Gastroesophageal sphincter (tissue), 4 donors: ENCODE measurements at regions not wholly inside any gene's neighbourhood (a gene's known extent, or its start where the extent isn't known, plus 50 kb on each side); places are given as distances from the start of the nearest gene placed in this dataset.

ENCODE experiments used
- ATAC-seq: fragments of 150-250 bp; one replicate; pipeline ENCODE4 v1.9.1; 2016; ENCODE audit warnings: mild to moderate bottlenecking, moderate library complexity
- H3K27ac ChIP-seq, 4 donors: fragments of 200-600 bp; sonication (generic) in 3 of 4; 1 replicate in 3 of 4; 2 replicates in 1 of 4; pipeline ENCODE4 v1.5.1; 2016 to 2019
- H3K27me3 ChIP-seq: fragments of 200-600 bp; sonication (generic); one replicate; pipeline ENCODE4 v1.5.1; 2019
- H3K36me3 ChIP-seq, 2 donors: fragments of 200-600 bp; sonication (generic); one replicate each; pipeline ENCODE4 v1.5.1; 2019; ENCODE audit warnings: control low read depth in 1 of 2
- H3K4me1 ChIP-seq, 3 donors: fragments of 200-600 bp; sonication (generic); 1 replicate in 2 of 3; 2 replicates in 1 of 3; pipeline ENCODE4 v1.5.1; 2016 to 2019; ENCODE audit warnings: control low read depth in 2 of 3
- H3K4me3 ChIP-seq, 2 donors: fragments of 200-600 bp; sonication (generic); one replicate each; pipeline ENCODE4 v1.5.1; 2019; ENCODE audit warnings: mild to moderate bottlenecking in 1 of 2, moderate library complexity in 1 of 2
- H3K9me3 ChIP-seq, 3 donors: fragments of 200-600 bp; sonication (generic); one replicate each; pipeline ENCODE4 v1.5.1; 2017 to 2019; ENCODE audit warnings: control low read depth in 2 of 3
- EP300 ChIP-seq: sonication (generic); formaldehyde crosslinking; IDR thresholded peaks from one replicate; pipeline ENCODE4 v1.6.1; 2017; ENCODE audit warnings: antibody characterized with exemption, mild to moderate bottlenecking
- POLR2A ChIP-seq, 2 donors: fragments of 450-650 bp; IDR thresholded peaks; one replicate each; pipeline ENCODE4 v1.6.1; 2017; ENCODE audit warnings: antibody characterized with exemption in 2 of 2, mild to moderate bottlenecking in 2 of 2, moderate library complexity in 1 of 2
- POLR2AphosphoS5 ChIP-seq: sonication (generic); formaldehyde crosslinking; IDR thresholded peaks from one replicate; pipeline ENCODE4 v1.6.1; 2017; ENCODE audit warnings: antibody characterized with exemption
- WGBS, 2 donors: methylation state at CpG; one replicate each; pipeline ENCODE4 v1.1.5; 2018; ENCODE audit warnings: low coverage in 1 of 2; 5-methylcytosine and 5-hydroxymethylcytosine counted together
- TF ChIP-seq, protein P1 (sequence below), 4 experiments: fragments of 200-600 bp in 2 of 4; fragments of 450-650 bp in 2 of 4; sonication (generic) in 1 of 4; IDR thresholded peaks; one replicate each; pipeline ENCODE4 v1.5.1; 2017 to 2019; ENCODE audit warnings: antibody characterized with exemption in 4 of 4, mild to moderate bottlenecking in 2 of 4, moderate library complexity in 2 of 4

DNA sequence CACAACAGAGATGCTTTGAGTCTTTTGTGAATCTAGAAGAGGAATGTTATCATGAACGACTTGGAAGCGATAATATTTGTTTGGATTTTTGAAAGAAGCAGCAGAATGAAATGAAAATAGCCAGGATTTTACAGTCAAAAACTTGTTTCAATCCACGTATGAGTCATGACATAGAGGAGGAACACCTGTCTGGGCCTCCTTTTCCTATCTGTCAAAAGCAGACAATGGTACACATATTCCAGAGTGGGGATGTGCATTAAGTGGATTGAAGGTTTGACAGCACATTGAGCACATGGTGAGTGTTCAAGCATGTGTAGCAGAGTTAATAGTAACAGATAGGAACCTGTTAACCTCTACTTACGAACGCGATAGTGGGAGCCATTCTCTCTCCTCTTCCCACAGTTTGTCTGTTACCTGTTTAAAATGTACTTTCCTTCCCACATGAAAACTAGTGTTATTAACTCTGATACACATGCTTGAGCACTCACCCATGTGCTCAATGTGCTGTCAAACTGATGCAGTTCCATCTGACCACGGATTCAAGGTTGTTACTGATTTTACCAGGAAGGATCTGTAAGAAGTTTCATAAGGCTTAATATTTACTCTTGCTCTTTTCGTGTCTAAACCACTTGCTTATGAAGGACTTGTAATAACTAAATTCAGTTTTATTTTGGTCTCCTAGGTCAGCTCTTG is 863.4 kb upstream of the SOX11 start:
- no peaks in the 10 kb centered on the region for H3K36me3 ChIP-seq
- no peak overlapping the region for H3K4me3 ChIP-seq
- TF ChIP-seq POLR2A (IDR thresholded peaks at IDR 0.05), result no peak
- TF ChIP-seq, protein P1, sequence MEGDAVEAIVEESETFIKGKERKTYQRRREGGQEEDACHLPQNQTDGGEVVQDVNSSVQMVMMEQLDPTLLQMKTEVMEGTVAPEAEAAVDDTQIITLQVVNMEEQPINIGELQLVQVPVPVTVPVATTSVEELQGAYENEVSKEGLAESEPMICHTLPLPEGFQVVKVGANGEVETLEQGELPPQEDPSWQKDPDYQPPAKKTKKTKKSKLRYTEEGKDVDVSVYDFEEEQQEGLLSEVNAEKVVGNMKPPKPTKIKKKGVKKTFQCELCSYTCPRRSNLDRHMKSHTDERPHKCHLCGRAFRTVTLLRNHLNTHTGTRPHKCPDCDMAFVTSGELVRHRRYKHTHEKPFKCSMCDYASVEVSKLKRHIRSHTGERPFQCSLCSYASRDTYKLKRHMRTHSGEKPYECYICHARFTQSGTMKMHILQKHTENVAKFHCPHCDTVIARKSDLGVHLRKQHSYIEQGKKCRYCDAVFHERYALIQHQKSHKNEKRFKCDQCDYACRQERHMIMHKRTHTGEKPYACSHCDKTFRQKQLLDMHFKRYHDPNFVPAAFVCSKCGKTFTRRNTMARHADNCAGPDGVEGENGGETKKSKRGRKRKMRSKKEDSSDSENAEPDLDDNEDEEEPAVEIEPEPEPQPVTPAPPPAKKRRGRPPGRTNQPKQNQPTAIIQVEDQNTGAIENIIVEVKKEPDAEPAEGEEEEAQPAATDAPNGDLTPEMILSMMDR (IDR thresholded peaks at IDR 0.05), result no peak
- no peak for TF ChIP-seq POLR2AphosphoS5
- no peak for TF ChIP-seq EP300
- no peaks in the 10 kb centered on the region for H3K4me1 ChIP-seq
- WGBS, 2 donors, result 73 to 82% methylated on average over 8 of the region's 8 CpGs
- no peak for ATAC-seq
- no peak overlapping the region for H3K27ac ChIP-seq
- no peaks in the 10 kb centered on the region for H3K9me3 ChIP-seq
- H3K27me3 ChIP-seq, result no peaks in the 10 kb centered on the region

DNA sequence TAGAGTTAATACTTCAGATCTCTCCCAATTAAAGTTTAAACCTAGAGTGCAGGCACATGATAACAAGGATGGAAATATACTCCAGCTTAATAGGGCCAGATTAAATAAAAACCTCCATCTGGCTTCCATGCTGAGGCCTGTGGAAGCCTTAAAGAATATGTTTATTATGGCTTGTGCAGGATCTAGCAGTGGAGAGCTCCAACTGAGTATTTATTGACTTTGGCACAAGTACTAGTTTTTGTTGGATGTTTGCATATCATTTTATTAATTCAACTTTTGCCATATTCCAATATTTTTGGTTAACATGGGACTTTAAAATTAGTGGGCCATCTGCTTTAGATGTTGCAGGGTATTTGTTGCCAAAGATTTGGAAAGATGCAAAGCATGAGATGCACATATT is 860.4 kb upstream of the SOX11 start:
- no peak for ATAC-seq
- H3K4me1 ChIP-seq, result no peaks in the 10 kb centered on the region
- no peaks in the 10 kb centered on the region for H3K27me3 ChIP-seq
- H3K27ac ChIP-seq, result no peak overlapping the region
- H3K9me3 ChIP-seq, result no peaks in the 10 kb centered on the region
- TF ChIP-seq, protein P1 (IDR thresholded peaks at IDR 0.05), result no peak
- TF ChIP-seq EP300, result no peak
- no peak for TF ChIP-seq POLR2A (IDR thresholded peaks at IDR 0.05)
- no peak overlapping the region for H3K4me3 ChIP-seq
- H3K36me3 ChIP-seq, result no peaks in the 10 kb centered on the region

DNA sequence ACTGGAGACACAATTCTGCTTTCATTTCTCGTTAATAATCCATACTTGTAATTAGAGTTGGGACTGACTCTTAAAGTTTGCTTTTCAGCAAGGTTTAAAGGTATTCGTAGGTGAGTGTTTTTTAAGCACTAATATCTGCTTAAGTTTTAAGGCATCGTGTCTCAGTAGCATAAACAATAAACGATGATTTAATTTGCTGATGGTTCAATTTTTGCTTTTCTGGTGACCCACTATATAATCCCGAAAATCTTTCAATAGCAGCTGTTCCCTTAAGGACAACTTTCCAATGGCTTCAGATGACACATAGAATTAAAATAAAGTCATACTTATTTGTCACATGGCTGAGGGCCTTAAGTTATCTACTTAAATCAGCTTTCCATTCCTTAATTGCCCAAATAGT is 859.5 kb upstream of the SOX11 start:
- no peak for ATAC-seq
- H3K27me3 ChIP-seq, result no peaks in the 10 kb centered on the region

DNA sequence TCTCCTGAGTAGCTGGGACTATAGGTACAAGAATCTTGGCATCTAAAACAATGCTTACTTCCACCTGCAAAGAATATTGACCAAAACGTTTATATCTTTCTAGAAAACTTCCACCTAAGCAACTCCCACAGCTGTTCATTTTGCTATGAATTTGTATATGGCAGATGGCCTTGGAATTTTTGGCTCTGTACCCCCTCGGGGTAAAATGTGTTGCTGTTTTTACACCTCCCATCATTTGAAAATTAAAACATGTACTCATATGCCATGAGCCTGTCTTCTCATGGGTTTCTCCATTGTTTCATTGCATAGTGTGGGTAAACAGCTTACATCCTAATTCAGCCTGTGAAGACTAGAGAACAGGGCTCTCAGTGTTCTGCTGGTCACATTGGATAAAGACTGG is 853.6 kb upstream of the SOX11 start:
- no peaks in the 10 kb centered on the region for H3K4me1 ChIP-seq
- no peak overlapping the region for H3K4me3 ChIP-seq
- no peaks in the 10 kb centered on the region for H3K36me3 ChIP-seq
- H3K27ac ChIP-seq, result no peak overlapping the region
- ATAC-seq, result no peak
- TF ChIP-seq, protein P1 (IDR thresholded peaks at IDR 0.05), result no peak
- TF ChIP-seq POLR2AphosphoS5, result no peak
- TF ChIP-seq EP300, result no peak
- TF ChIP-seq POLR2A (IDR thresholded peaks at IDR 0.05), result no peak
- WGBS, 2 donors, result 52 to 54% methylated on average over 2 of the region's 2 CpGs
- H3K27me3 ChIP-seq, result no peaks in the 10 kb centered on the region
- H3K9me3 ChIP-seq, result no peaks in the 10 kb centered on the region

More for the DNA sequence above, 859.5 kb upstream of the SOX11 start:
- Histone ChIP-seq H3K9me3 (no peaks in the 10 kb centered on the region), H3K27ac (no peak overlapping the region), H3K4me3 (no peak overlapping the region), H3K4me1 (no peaks in the 10 kb centered on the region), H3K36me3 (no peaks in the 10 kb centered on the region)
- WGBS, 2 donors, result 90 to 96% methylated on average over 5 of the region's 5 CpGs
- TF ChIP-seq EP300 (no peak), POLR2AphosphoS5 (no peak), POLR2A (IDR thresholded peaks at IDR 0.05) (no peak)
- TF ChIP-seq, protein P1 (IDR thresholded peaks at IDR 0.05), result no peak

DNA sequence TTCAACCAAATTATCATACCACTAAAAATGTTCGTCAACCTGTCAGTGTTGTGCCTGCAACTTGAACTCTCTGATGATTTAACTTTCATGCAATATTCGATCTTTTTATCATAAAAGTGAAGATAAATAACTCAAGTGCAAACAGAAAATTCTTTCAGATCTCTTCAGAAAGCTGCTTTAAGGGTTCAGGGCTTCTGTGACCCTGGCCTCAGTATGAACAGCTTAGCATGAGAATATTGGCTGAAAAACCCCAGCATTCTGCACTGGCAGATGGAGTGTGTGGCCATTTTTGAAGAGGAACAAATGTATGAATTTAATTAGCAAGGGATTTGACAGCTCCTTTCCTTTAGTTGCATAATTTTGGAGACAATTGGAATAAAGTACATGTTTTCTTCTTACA is 851.4 kb upstream of the SOX11 start:
- Histone ChIP-seq H3K27me3 (no peaks in the 10 kb centered on the region), H3K27ac (no peak overlapping the region), H3K36me3 (no peaks in the 10 kb centered on the region), H3K9me3 (no peaks in the 10 kb centered on the region), H3K4me3 (no peak overlapping the region), H3K4me1 (no peaks in the 10 kb centered on the region)
- TF ChIP-seq POLR2A (IDR thresholded peaks at IDR 0.05) (no peak), POLR2AphosphoS5 (no peak), EP300 (no peak)
- TF ChIP-seq, protein P1 (IDR thresholded peaks at IDR 0.05), result no peak
- ATAC-seq, result no peak
- 67 to 79% methylated on average over 2 of the region's 2 CpGs for WGBS, 2 donors
